H1 (cell line): ENCODE measurements at regions not wholly inside any gene's neighbourhood (a gene's known extent, or its start where the extent isn't known, plus 50 kb on each side); places are given as distances from the start of the nearest gene placed in this dataset.

Experiments
- CTCF ChIA-PET: fragments of 300-600 bp; sonication (Branson Sonifier 250); formaldehyde crosslinking; loops from one replicate; lab custom pipeline; 2021; ENCODE audit not compliant: partially characterized antibody; lab: Charles Lee
- POLR2A ChIA-PET: fragments of 300-600 bp; sonication (Branson Sonifier 250); formaldehyde crosslinking; loops from one replicate; lab custom pipeline; 2021; ENCODE audit warnings: inconsistent platforms; ENCODE audit not compliant: partially characterized antibody; lab: Charles Lee
- DNase-seq, 2 experiments: peaks; one replicate each; pipeline versions ENCODE4 v3.0.0 to v3.0.0-alpha.2; 2010 to 2022; ENCODE audit warnings: low spot score in 2 of 2, low read depth in 1 of 2, mixed read lengths in 1 of 2
- FAIRE-seq: peaks from 2 replicates; lab custom pipeline; 2011; peaks lifted over from hg19 to GRCh38; lab: Jason Lieb, UNC
- H2AFZ ChIP-seq: 2 replicates; pipeline ENCODE4 v1.8.1; 2012; ENCODE audit warnings: low read length, inconsistent platforms
- H2AK5ac ChIP-seq: 2 replicates; pipeline ENCODE4 v1.6.1; 2013; ENCODE audit warnings: low read depth, low read length
- H2BK120ac ChIP-seq: replicated peaks from 2 replicates; pipeline ENCODE3; 2013; ENCODE audit warnings: low read depth, low read length, inconsistent platforms
- H2BK12ac ChIP-seq: 2 replicates; pipeline ENCODE4 v1.6.1; 2013; ENCODE audit warnings: low read depth, low read length
- H2BK15ac ChIP-seq: 2 replicates; pipeline ENCODE4 v1.6.1; 2013; ENCODE audit warnings: low read length
- H2BK20ac ChIP-seq: 2 replicates; pipeline ENCODE4 v1.6.1; 2013; ENCODE audit warnings: low read length
- H2BK5ac ChIP-seq: 2 replicates; pipeline ENCODE4 v1.6.1; 2013; ENCODE audit warnings: low read depth, low read length
- H3K14ac ChIP-seq: 2 replicates; pipeline ENCODE4 v1.6.1; 2013; ENCODE audit warnings: inconsistent platforms; ENCODE audit not compliant: insufficient read length
- H3K18ac ChIP-seq: 2 replicates; pipeline ENCODE4 v1.6.1; 2013; ENCODE audit warnings: low read length; ENCODE audit errors: extremely low read depth
- H3K23ac ChIP-seq: 2 replicates; pipeline ENCODE4 v1.6.1; 2013; ENCODE audit warnings: inconsistent platforms; ENCODE audit not compliant: insufficient read length
- H3K23me2 ChIP-seq: 2 replicates; pipeline ENCODE4 v1.6.1; 2013; ENCODE audit warnings: low read depth, low read length
- H3K27ac ChIP-seq: 2 replicates; pipeline ENCODE4 v1.6.1; 2011; ENCODE audit warnings: low read depth, low read length, inconsistent platforms
- H3K27me3 ChIP-seq, 4 experiments: replicated peaks in 1 of 4; 1 replicate in 1 of 4; 2 replicates in 3 of 4; pipeline versions ENCODE4 v1.6.1 to v1.8.1; 2011 to 2013; ENCODE audit warnings: low read length in 3 of 4, mild to moderate bottlenecking in 3 of 4, inconsistent platforms in 2 of 4, mixed read lengths in 2 of 4, moderate library complexity in 1 of 4; ENCODE audit not compliant: control insufficient read depth in 3 of 4, insufficient read depth in 3 of 4; ENCODE audit errors: extremely low read depth in 1 of 4
- H3K36me3 ChIP-seq, 4 experiments: 2 replicates each; pipeline versions ENCODE4 v1.6.1 to v1.8.1; 2011 to 2013; ENCODE audit warnings: mild to moderate bottlenecking in 4 of 4, low read length in 3 of 4, moderate library complexity in 2 of 4, control low read depth in 1 of 4, inconsistent platforms in 1 of 4; ENCODE audit not compliant: insufficient read depth in 4 of 4, control insufficient read depth in 2 of 4
- H3K4ac ChIP-seq: replicated peaks from 2 replicates; pipeline ENCODE3; 2013; ENCODE audit warnings: low read length, low read depth, mixed read lengths, inconsistent platforms; ENCODE audit not compliant: insufficient read length
- H3K4me1 ChIP-seq, 4 experiments: replicated peaks in 1 of 4; 1 replicate in 1 of 4; 2 replicates in 3 of 4; pipeline versions ENCODE4 v1.6.1 to v1.8.1; 2011 to 2013; ENCODE audit warnings: low read length in 3 of 4, inconsistent platforms in 2 of 4, mixed read lengths in 1 of 4; ENCODE audit not compliant: insufficient read depth in 4 of 4, control insufficient read depth in 3 of 4
- H3K4me2 ChIP-seq, 2 experiments: 2 replicates each; pipeline versions ENCODE4 v1.6.1 to v1.8.1; 2011 to 2013; ENCODE audit warnings: low read depth in 2 of 2, low read length in 2 of 2, control low read depth in 1 of 2, inconsistent platforms in 1 of 2, mild to moderate bottlenecking in 1 of 2; ENCODE audit not compliant: insufficient read depth in 1 of 2
- H3K4me3 ChIP-seq, 4 experiments: fragments of 200-600, 300-600 bp in 1 of 4; sonication (generic), shearing (Covaris generic), sonication (Bioruptor Twin) in 1 of 4; 2 replicates each; pipeline versions ENCODE4 v1.5.1 to v1.8.1; 2011 to 2016; ENCODE audit warnings: low read length in 4 of 4, low read depth in 3 of 4, control low read depth in 2 of 4, inconsistent platforms in 2 of 4, mild to moderate bottlenecking in 2 of 4, mixed read lengths in 1 of 4, moderate library complexity in 1 of 4; ENCODE audit not compliant: insufficient read depth in 2 of 4; ENCODE audit errors: extremely low read depth in 1 of 4
- H3K56ac ChIP-seq: replicated peaks from 2 replicates; pipeline ENCODE3; 2013; ENCODE audit warnings: low read depth, mild to moderate bottlenecking, mixed read lengths, low read length, inconsistent platforms; ENCODE audit not compliant: insufficient read length
- H3K79me1 ChIP-seq: 2 replicates; pipeline ENCODE4 v1.6.1; 2013; ENCODE audit warnings: low read depth, low read length, control low read depth
- H3K79me2 ChIP-seq, 2 experiments: 2 replicates each; pipeline versions ENCODE4 v1.6.1 to v1.8.1; 2012 to 2013; ENCODE audit warnings: low read length in 2 of 2, mild to moderate bottlenecking in 2 of 2, inconsistent platforms in 1 of 2; ENCODE audit not compliant: insufficient read depth in 2 of 2, control insufficient read depth in 1 of 2
- H3K9ac ChIP-seq, 4 experiments: replicated peaks in 1 of 4; 1 replicate in 1 of 4; 2 replicates in 3 of 4; pipeline versions ENCODE4 v1.6.1 to v1.8.1; 2011 to 2013; ENCODE audit warnings: low read depth in 3 of 4, low read length in 3 of 4, control low read depth in 2 of 4, mild to moderate bottlenecking in 2 of 4, moderate library complexity in 2 of 4, inconsistent platforms in 1 of 4; ENCODE audit errors: extremely low read depth in 1 of 4
- H3K9me3 ChIP-seq, 2 experiments: 2 replicates each; pipeline versions ENCODE4 v1.6.1 to v1.8.1; 2012 to 2013; ENCODE audit warnings: mild to moderate bottlenecking in 2 of 2, moderate library complexity in 2 of 2, control low read depth in 1 of 2, inconsistent platforms in 1 of 2, low read depth in 1 of 2, low read length in 1 of 2, mixed read lengths in 1 of 2; ENCODE audit not compliant: insufficient read depth in 2 of 2
- H4K20me1 ChIP-seq, 2 experiments: replicated peaks in 1 of 2; 2 replicates each; pipeline versions ENCODE3 to v1.8.1; 2011 to 2013; ENCODE audit warnings: inconsistent platforms in 2 of 2, low read length in 2 of 2, mild to moderate bottlenecking in 1 of 2; ENCODE audit not compliant: insufficient read depth in 2 of 2, control insufficient read depth in 1 of 2
- H4K5ac ChIP-seq: 2 replicates; pipeline ENCODE4 v1.6.1; 2013; ENCODE audit warnings: low read length, low read depth, mixed read lengths, inconsistent platforms; ENCODE audit not compliant: insufficient read length
- H4K8ac ChIP-seq: 2 replicates; pipeline ENCODE4 v1.8.0; 2013; ENCODE audit warnings: mild to moderate bottlenecking, moderate library complexity, low read length, inconsistent platforms; ENCODE audit not compliant: insufficient read depth; ENCODE audit errors: extremely low read depth
- H4K91ac ChIP-seq: replicated peaks from 2 replicates; pipeline ENCODE3; 2013; ENCODE audit warnings: low read length, mixed read lengths, inconsistent platforms; ENCODE audit not compliant: insufficient read length
- SP1 ChIP-seq: IDR thresholded peaks from 2 replicates; pipeline ENCODE4 v1.6.1; 2011; ENCODE audit warnings: low read depth, low read length
- WGBS, 2 experiments: shearing (Covaris generic) in 1 of 2; methylation state at CpG; one replicate each; pipeline versions ENCODE4 v1.1.6 to v1.1.7; 2013 to 2015; ENCODE audit warnings: low lambda C conversion rate in 2 of 2, mixed read lengths in 2 of 2, inconsistent platforms in 1 of 2, low coverage in 1 of 2, missing lambda C conversion rate in 1 of 2; ENCODE audit not compliant: insufficient replicate concordance in 2 of 2, insufficient coverage in 1 of 2, insufficient read length in 1 of 2; ENCODE audit errors: extremely low coverage in 1 of 2, missing lambda C conversion rate in 1 of 2; 5-methylcytosine and 5-hydroxymethylcytosine counted together

- H3K4me2 ChIP-seq = no peak overlapping the region
Measured at GRCh38 chr16:54605536-54606066, 319.0 kb upstream of the IRX3 start.

More at GRCh38 chr16:54605536-54606066, 319.0 kb upstream of the IRX3 start:
- Histone ChIP-seq H3K56ac (no peak overlapping the region), H4K5ac (no peak overlapping the region), H3K18ac (no peak overlapping the region), H3K4ac (no peak overlapping the region), H3K27me3 (no peaks in the 10 kb centered on the region), H4K8ac (no peak overlapping the region), H2AK5ac (no peak overlapping the region), H2BK15ac (no peak overlapping the region), H2AFZ (no peak overlapping the region), H2BK120ac (no peak overlapping the region), H3K4me1 (no peaks in the 10 kb centered on the region), H3K23ac (no peak overlapping the region), H2BK20ac (no peak overlapping the region), H3K27ac (no peak overlapping the region), H4K91ac (no peak overlapping the region), H3K9me3 (peaks cover 0 to 14% of the 10 kb centered on the region in 2 experiments; a peak in 2 of 4 replicates), H3K79me2 (no peaks in the 10 kb centered on the region), H3K14ac (no peak overlapping the region), H3K4me3 (no peak overlapping the region), H2BK5ac (no peak overlapping the region), H3K23me2 (no peaks in the 10 kb centered on the region), H3K79me1 (no peaks in the 10 kb centered on the region), H3K36me3 (no peaks in the 10 kb centered on the region), H4K20me1 (no peaks in the 10 kb centered on the region), H3K9ac (no peak overlapping the region), H2BK12ac (no peak overlapping the region)
- 89% methylated on average over 1 of the region's 1 CpG; no CpG with 5 or more reads in 1 of the 2 experiments for WGBS, 2 experiments
- POLR2A ChIA-PET = no interaction called here
- TF ChIP-seq SP1 = no peak
- no peak for FAIRE-seq
- CTCF ChIA-PET = interaction anchor here (1.0 kb wide), 1 partner anchor 20 kb away, joined by 3 read pairs; no protein-coding TSS in a partner anchor
- no peak for DNase-seq
